ENCODE measurements at regions not wholly inside any gene's neighbourhood (a gene's known extent, or its start where the extent isn't known, plus 50 kb on each side); places are given as distances from the start of the nearest gene placed in this dataset.

GRCh38 chr2:9758741-9759140, 84.5 kb upstream of the TAF1B start:
- DNase-seq, result no peak

GRCh38 chr2:9760069-9760901, 83.0 kb upstream of the TAF1B start:
- no peak for DNase-seq

- DNase-seq, result no peak
Observed at GRCh38 chr2:9760902-9761228, 82.4 kb upstream of the TAF1B start.

- no peak for DNase-seq
Observed at GRCh38 chr2:9761577-9761976, 81.7 kb upstream of the TAF1B start.

- no peak for DNase-seq
Observed at GRCh38 chr2:9762164-9762563, 81.1 kb upstream of the TAF1B start.

- no peak for DNase-seq
Observed at GRCh38 chr2:9762941-9763340, 80.3 kb upstream of the TAF1B start.

GRCh38 chr2:9763356-9764152, 79.7 kb upstream of the TAF1B start:
- DNase-seq, result no peak

- no peak for DNase-seq
Observed at GRCh38 chr2:9764153-9764778, 79.0 kb upstream of the TAF1B start.

- DNase-seq, result no peak
Observed at GRCh38 chr2:9765611-9766531, 77.4 kb upstream of the TAF1B start.

GRCh38 chr2:9767656-9768281, 75.5 kb upstream of the TAF1B start:
- DNase-seq, result no peak

GRCh38 chr2:9768388-9768787, 74.9 kb upstream of the TAF1B start:
- DNase-seq, result no peak

- peak; percentile 54 for DNase-seq
Observed at GRCh38 chr2:9769171-9770005, 73.9 kb upstream of the TAF1B start.

- DNase-seq, result no peak
Observed at GRCh38 chr2:9770006-9770307, 73.3 kb upstream of the TAF1B start.

GRCh38 chr2:9770308-9771100, 72.8 kb upstream of the TAF1B start:
- DNase-seq, result peak; percentile 22

GRCh38 chr2:9771101-9771449, 72.2 kb upstream of the TAF1B start:
- no peak for DNase-seq

GRCh38 chr2:9771481-9772017, 71.7 kb upstream of the TAF1B start:
- no peak for DNase-seq

GRCh38 chr2:9772035-9772998, 71.0 kb upstream of the TAF1B start:
- no peak for DNase-seq

GRCh38 chr2:9772999-9773902, 70.0 kb upstream of the TAF1B start:
- no peak for DNase-seq
